Vagina (tissue), 2 donors: ENCODE measurements at regions not wholly inside any gene's neighbourhood (a gene's known extent, or its start where the extent isn't known, plus 50 kb on each side); places are given as distances from the start of the nearest gene placed in this dataset.

Source experiments
- CTCF ChIP-seq, 3 experiments: fragments of 450-650 bp in 2 of 3; fragments of 200-600 bp in 1 of 3; sonication (generic) in 1 of 3; IDR thresholded peaks; one replicate each; pipeline ENCODE4 v1.5.1; 2017 to 2019; ENCODE audit warnings: antibody characterized with exemption in 3 of 3, mild to moderate bottlenecking in 2 of 3, moderate library complexity in 2 of 3
- POLR2A ChIP-seq, 2 donors: fragments of 450-650 bp; IDR thresholded peaks; one replicate each; pipeline ENCODE4 v1.6.1; 2017; ENCODE audit warnings: antibody characterized with exemption in 2 of 2, mild to moderate bottlenecking in 2 of 2, moderate library complexity in 2 of 2
- POLR2AphosphoS5 ChIP-seq, 2 donors: sonication (generic); formaldehyde crosslinking; IDR thresholded peaks; one replicate each; pipeline ENCODE4 v1.9.0; 2017; ENCODE audit warnings: antibody characterized with exemption in 2 of 2, mild to moderate bottlenecking in 2 of 2, low read depth in 1 of 2; ENCODE audit not compliant: insufficient read depth in 1 of 2

- no peak for TF ChIP-seq CTCF (IDR thresholded peaks at IDR 0.05)
- TF ChIP-seq POLR2AphosphoS5 (IDR thresholded peaks at IDR 0.05; ENCODE audit: insufficient read depth in 1 of 2, low read depth in 1 of 2): no peak
- no peak for TF ChIP-seq POLR2A (IDR thresholded peaks at IDR 0.05)
Measured at GRCh38 chr9:33684831-33685230, 110.5 kb upstream of the PRSS3 start.
